ENCODE measurements at regions not wholly inside any gene's neighbourhood (a gene's known extent, or its start where the extent isn't known, plus 50 kb on each side); places are given as distances from the start of the nearest gene placed in this dataset.
A peak's percentile ranks its signal among the peaks of the same experiment; 100 is the strongest.

DNA sequence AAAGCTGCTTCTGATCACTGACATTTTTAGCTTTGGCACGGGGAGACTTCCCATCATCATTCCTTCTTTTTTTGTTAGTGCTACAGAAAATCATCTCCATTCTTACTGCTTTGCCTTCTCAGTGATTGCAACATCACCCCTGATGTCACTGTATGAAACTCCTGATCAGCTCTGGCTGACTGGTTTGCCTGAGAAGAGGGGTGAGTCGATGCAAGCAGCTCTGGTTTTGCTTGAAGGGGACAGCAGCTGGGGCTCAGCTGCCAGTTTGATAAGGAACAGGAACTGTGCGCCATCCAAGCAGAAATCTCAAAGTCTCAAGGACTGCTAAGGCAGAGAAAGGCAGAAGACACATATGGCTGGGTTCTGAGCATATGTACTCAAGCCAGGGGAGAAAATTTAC, 808.5 kb upstream of the CELF2 start:
- H3K27me3 Mint-ChIP-seq (ENCODE audit: low read depth, unreplicated experiment), result no peaks in the 10 kb centered on the region
- H2AFZ ChIP-seq (ENCODE audit: low read depth, low read length), result no peak overlapping the region
- H3K27ac ChIP-seq (ENCODE audit: low read depth, low read length), result no peak overlapping the region
- no peaks in the 10 kb centered on the region for H3K27me3 ChIP-seq (ENCODE audit: insufficient read depth, low read length)
- no peak overlapping the region for H3K27ac Mint-ChIP-seq (ENCODE audit: unreplicated experiment)
- peak; percentile 2 for DNase-seq (ENCODE audit: low read depth)
- no peaks in the 10 kb centered on the region for H4K20me1 ChIP-seq (ENCODE audit: insufficient read depth, low read length)
- H3K4me3 Mint-ChIP-seq (ENCODE audit: unreplicated experiment), result no peak overlapping the region
- no peaks in the 10 kb centered on the region for H3K36me3 Mint-ChIP-seq (ENCODE audit: low read depth, unreplicated experiment)
- H3K4me2 ChIP-seq (ENCODE audit: low read length), result no peak overlapping the region
- no peak overlapping the region for H3K4me3 ChIP-seq (ENCODE audit: insufficient read depth, low read depth, low read length)
- no peaks in the 10 kb centered on the region for H3K9me3 ChIP-seq (ENCODE audit: insufficient read depth, low read depth, low read length)
- no peak for TF ChIP-seq EZH2 (IDR thresholded peaks at IDR 0.05; ENCODE audit: insufficient read depth, low read length)
- TF ChIP-seq CTCF (IDR thresholded peaks at IDR 0.05; ENCODE audit: insufficient read depth, low read depth, low read length), result no peak
- no peaks in the 10 kb centered on the region for H3K4me1 ChIP-seq (ENCODE audit: insufficient read depth, low read length)
- no peaks in the 10 kb centered on the region for H3K9me3 Mint-ChIP-seq (ENCODE audit: unreplicated experiment)
- no peak overlapping the region for H3K9ac ChIP-seq (ENCODE audit: low read length)
- H3K4me1 Mint-ChIP-seq (ENCODE audit: low read depth, unreplicated experiment), result peaks cover 1% of the 10 kb centered on the region
- H3K79me2 ChIP-seq (ENCODE audit: insufficient read depth, low read length), result no peaks in the 10 kb centered on the region
- FAIRE-seq, result no peak
- H3K36me3 ChIP-seq (ENCODE audit: insufficient read depth, low read length), result no peaks in the 10 kb centered on the region

DNA sequence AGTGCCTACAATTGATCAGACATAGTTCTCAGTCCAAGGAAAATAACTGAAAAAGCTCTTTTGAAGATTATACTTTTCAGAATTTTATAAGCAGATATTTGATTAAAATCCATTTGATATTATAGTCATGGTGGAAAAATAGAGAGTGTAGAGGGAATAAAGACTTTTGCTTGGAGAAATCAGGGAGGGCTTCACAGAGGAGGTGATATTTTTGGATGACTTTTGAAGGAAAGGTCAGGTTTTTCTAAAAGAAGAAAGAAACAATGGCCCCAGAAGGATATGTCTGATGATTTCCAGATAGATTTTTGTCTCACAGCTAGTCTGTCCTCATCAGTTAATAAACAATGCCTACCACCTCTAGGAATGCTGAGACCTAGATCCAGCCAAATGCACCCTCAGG, 806.3 kb upstream of the CELF2 start:
- no peak overlapping the region for H3K27ac Mint-ChIP-seq (ENCODE audit: unreplicated experiment)
- no peak overlapping the region for H3K27ac ChIP-seq (ENCODE audit: low read depth, low read length)
- H3K36me3 Mint-ChIP-seq (ENCODE audit: low read depth, unreplicated experiment), result no peaks in the 10 kb centered on the region
- no peaks in the 10 kb centered on the region for H3K4me1 ChIP-seq (ENCODE audit: insufficient read depth, low read length)
- TF ChIP-seq CTCF (IDR thresholded peaks at IDR 0.05; ENCODE audit: insufficient read depth, low read depth, low read length), result no peak
- TF ChIP-seq EZH2 (IDR thresholded peaks at IDR 0.05; ENCODE audit: insufficient read depth, low read length), result no peak
- H2AFZ ChIP-seq (ENCODE audit: low read depth, low read length), result no peak overlapping the region
- FAIRE-seq (no peak), DNase-seq (ENCODE audit: low read depth) (no peak)
- no peaks in the 10 kb centered on the region for H3K36me3 ChIP-seq (ENCODE audit: insufficient read depth, low read length)
- no peak overlapping the region for H3K9ac ChIP-seq (ENCODE audit: low read length)
- H3K4me2 ChIP-seq (ENCODE audit: low read length), result no peak overlapping the region
- no peaks in the 10 kb centered on the region for H3K9me3 ChIP-seq (ENCODE audit: insufficient read depth, low read depth, low read length)
- H3K27me3 ChIP-seq (ENCODE audit: insufficient read depth, low read length), result no peaks in the 10 kb centered on the region
- no peaks in the 10 kb centered on the region for H4K20me1 ChIP-seq (ENCODE audit: insufficient read depth, low read length)
- no peak overlapping the region for H3K4me3 Mint-ChIP-seq (ENCODE audit: unreplicated experiment)
- H3K4me3 ChIP-seq (ENCODE audit: insufficient read depth, low read depth, low read length), result no peak overlapping the region
- peaks cover 1% of the 10 kb centered on the region for H3K4me1 Mint-ChIP-seq (ENCODE audit: low read depth, unreplicated experiment)
- H3K27me3 Mint-ChIP-seq (ENCODE audit: low read depth, unreplicated experiment), result no peaks in the 10 kb centered on the region
- H3K9me3 Mint-ChIP-seq (ENCODE audit: unreplicated experiment), result peaks cover 4% of the 10 kb centered on the region
- no peaks in the 10 kb centered on the region for H3K79me2 ChIP-seq (ENCODE audit: insufficient read depth, low read length)

GRCh38 chr10:10213237-10213636, 804.4 kb upstream of the CELF2 start:
- Histone ChIP-seq H3K27ac (ENCODE audit: low read depth, low read length) (no peak overlapping the region), H3K9me3 (ENCODE audit: insufficient read depth, low read depth, low read length) (no peaks in the 10 kb centered on the region), H3K4me1 (ENCODE audit: insufficient read depth, low read length) (no peaks in the 10 kb centered on the region), H3K4me2 (ENCODE audit: low read length) (no peak overlapping the region), H3K79me2 (ENCODE audit: insufficient read depth, low read length) (no peaks in the 10 kb centered on the region), H3K4me3 (ENCODE audit: insufficient read depth, low read depth, low read length) (no peak overlapping the region), H2AFZ (ENCODE audit: low read depth, low read length) (no peak overlapping the region), H3K9ac (ENCODE audit: low read length) (no peak overlapping the region), H3K27me3 (ENCODE audit: insufficient read depth, low read length) (no peaks in the 10 kb centered on the region), H3K36me3 (ENCODE audit: insufficient read depth, low read length) (no peaks in the 10 kb centered on the region), H4K20me1 (ENCODE audit: insufficient read depth, low read length) (no peaks in the 10 kb centered on the region)
- no peaks in the 10 kb centered on the region for H3K27me3 Mint-ChIP-seq (ENCODE audit: low read depth, unreplicated experiment)
- no peaks in the 10 kb centered on the region for H3K36me3 Mint-ChIP-seq (ENCODE audit: low read depth, unreplicated experiment)
- no peak for FAIRE-seq
- H3K27ac Mint-ChIP-seq (ENCODE audit: unreplicated experiment), result no peak overlapping the region
- no peak overlapping the region for H3K4me3 Mint-ChIP-seq (ENCODE audit: unreplicated experiment)
- H3K4me1 Mint-ChIP-seq (ENCODE audit: low read depth, unreplicated experiment), result peaks cover 1% of the 10 kb centered on the region
- H3K9me3 Mint-ChIP-seq (ENCODE audit: unreplicated experiment), result peaks cover 4% of the 10 kb centered on the region
- no peak for TF ChIP-seq CTCF (IDR thresholded peaks at IDR 0.05; ENCODE audit: insufficient read depth, low read depth, low read length)
- TF ChIP-seq EZH2 (IDR thresholded peaks at IDR 0.05; ENCODE audit: insufficient read depth, low read length), result no peak
- no peak for DNase-seq (ENCODE audit: low read depth)
